ENCODE measurements at regions not wholly inside any gene's neighbourhood (a gene's known extent, or its start where the extent isn't known, plus 50 kb on each side); places are given as distances from the start of the nearest gene placed in this dataset.

- FAIRE-seq (no peak), DNase-seq (ENCODE audit: insufficient read length, low spot score) (no peak)
These were observed 167.5 kb downstream of the SLC6A15 start for GRCh38 chr12:84745127-84745526.

- no peak for DNase-seq (ENCODE audit: insufficient read length, low spot score)
- no peak for FAIRE-seq
These were observed 170.9 kb downstream of the SLC6A15 start for GRCh38 chr12:84741692-84742091.

GRCh38 chr12:84741031-84741430, 171.6 kb downstream of the SLC6A15 start:
- no peak for FAIRE-seq
- DNase-seq (ENCODE audit: insufficient read length, low spot score), result no peak

- no peak for DNase-seq (ENCODE audit: insufficient read length, low spot score)
- FAIRE-seq, result no peak
These were observed 172.0 kb downstream of the SLC6A15 start for GRCh38 chr12:84740602-84741001.

- FAIRE-seq, result no peak
- DNase-seq (ENCODE audit: insufficient read length, low spot score), result no peak
These were observed 174.1 kb downstream of the SLC6A15 start for GRCh38 chr12:84738481-84738972.

GRCh38 chr12:84732828-84733340, 179.7 kb downstream of the SLC6A15 start:
- FAIRE-seq (no peak), DNase-seq (ENCODE audit: insufficient read length, low spot score) (no peak)

- no peak for FAIRE-seq
These were observed 181.9 kb downstream of the SLC6A15 start for GRCh38 chr12:84730561-84731162.

GRCh38 chr12:84727961-84728360, 184.6 kb downstream of the SLC6A15 start:
- FAIRE-seq, result no peak
- DNase-seq (ENCODE audit: insufficient read length, low spot score), result no peak

More at GRCh38 chr12:84730561-84731162, 181.9 kb downstream of the SLC6A15 start:
- no peak for DNase-seq (ENCODE audit: insufficient read length, low spot score)

GRCh38 chr12:84726780-84727179, 185.8 kb downstream of the SLC6A15 start:
- no peak for DNase-seq (ENCODE audit: insufficient read length, low spot score)
- no peak for FAIRE-seq

- FAIRE-seq (no peak), DNase-seq (ENCODE audit: insufficient read length, low spot score) (no peak)
These were observed 188.6 kb downstream of the SLC6A15 start for GRCh38 chr12:84723988-84724387.

GRCh38 chr12:84719997-84720396, 192.6 kb downstream of the SLC6A15 start:
- DNase-seq (ENCODE audit: insufficient read length, low spot score) (no peak), FAIRE-seq (no peak)

- DNase-seq (ENCODE audit: insufficient read length, low spot score), result no peak
- no peak for FAIRE-seq
These were observed 193.7 kb downstream of the SLC6A15 start for GRCh38 chr12:84718906-84719305.

- DNase-seq (ENCODE audit: insufficient read length, low spot score) (no peak), FAIRE-seq (no peak)
These were observed 199.9 kb downstream of the SLC6A15 start for GRCh38 chr12:84712747-84713146.

- DNase-seq (ENCODE audit: insufficient read length, low spot score) (no peak), FAIRE-seq (no peak)
These were observed 206.2 kb downstream of the SLC6A15 start for GRCh38 chr12:84706374-84706773.

GRCh38 chr12:84704856-84705255, 207.7 kb downstream of the SLC6A15 start:
- DNase-seq (ENCODE audit: insufficient read length, low spot score) (no peak), FAIRE-seq (no peak)

- no peak for FAIRE-seq
- no peak for DNase-seq (ENCODE audit: insufficient read length, low spot score)
These were observed 210.6 kb downstream of the SLC6A15 start for GRCh38 chr12:84702001-84702400.

- FAIRE-seq, result no peak
- DNase-seq (ENCODE audit: insufficient read length, low spot score), result no peak
These were observed 211.6 kb downstream of the SLC6A15 start for GRCh38 chr12:84701041-84701440.

- no peak for DNase-seq (ENCODE audit: insufficient read length, low spot score)
- no peak for FAIRE-seq
These were observed 213.8 kb downstream of the SLC6A15 start for GRCh38 chr12:84698576-84699333.

GRCh38 chr12:84696908-84697540, 215.6 kb downstream of the SLC6A15 start:
- FAIRE-seq (no peak), DNase-seq (ENCODE audit: insufficient read length, low spot score) (no peak)

- DNase-seq (ENCODE audit: insufficient read length, low spot score), result no peak
- no peak for FAIRE-seq
These were observed 216.3 kb downstream of the SLC6A15 start for GRCh38 chr12:84696281-84696680.

GRCh38 chr12:84694116-84694515, 218.5 kb downstream of the SLC6A15 start:
- no peak for FAIRE-seq
- DNase-seq (ENCODE audit: insufficient read length, low spot score), result no peak

GRCh38 chr12:84692071-84692470, 220.5 kb downstream of the SLC6A15 start:
- DNase-seq (ENCODE audit: insufficient read length, low spot score) (no peak), FAIRE-seq (no peak)
